WI38 (cell line): ENCODE measurements at regions not wholly inside any gene's neighbourhood (a gene's known extent, or its start where the extent isn't known, plus 50 kb on each side); places are given as distances from the start of the nearest gene placed in this dataset.
"Not testable (repeated sequence)": the region's sequence is repeated elsewhere in the genome, so short reads cannot be mapped to it uniquely, and the experiment has no call there.

ENCODE experiments used
- H3K4me3 ChIP-seq: 2 replicates; pipeline ENCODE4 v1.5.1; 2011; ENCODE audit warnings: low read depth, mild to moderate bottlenecking, control low read depth, low read length
- TF ChIP-seq, protein P1 (sequence below): IDR thresholded peaks from 2 replicates; pipeline ENCODE4 v1.5.1; 2012; ENCODE audit warnings: low read depth, mild to moderate bottlenecking, control low read depth, low read length

DNA sequence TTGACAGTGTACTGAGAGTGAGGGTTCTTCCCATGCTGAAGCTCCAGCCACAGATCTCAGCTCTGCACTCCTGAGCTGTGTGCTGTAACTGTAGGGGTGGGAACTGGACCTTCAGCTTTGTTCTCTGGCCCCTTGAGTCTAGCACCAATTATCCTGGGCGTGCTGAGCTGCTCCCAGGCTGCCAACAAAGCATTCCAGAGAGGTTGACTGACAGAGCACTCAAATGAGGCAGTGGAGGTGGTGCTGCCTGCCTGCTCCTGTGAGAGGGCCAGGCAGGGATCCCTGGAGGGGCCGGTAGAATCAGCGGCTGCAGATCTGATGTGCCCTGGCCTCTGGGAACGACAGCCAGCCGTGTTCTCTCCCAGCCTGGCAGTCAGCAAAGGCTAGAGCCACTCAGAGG is 375.7 kb upstream of the AADAT start:
- TF ChIP-seq, protein P1, sequence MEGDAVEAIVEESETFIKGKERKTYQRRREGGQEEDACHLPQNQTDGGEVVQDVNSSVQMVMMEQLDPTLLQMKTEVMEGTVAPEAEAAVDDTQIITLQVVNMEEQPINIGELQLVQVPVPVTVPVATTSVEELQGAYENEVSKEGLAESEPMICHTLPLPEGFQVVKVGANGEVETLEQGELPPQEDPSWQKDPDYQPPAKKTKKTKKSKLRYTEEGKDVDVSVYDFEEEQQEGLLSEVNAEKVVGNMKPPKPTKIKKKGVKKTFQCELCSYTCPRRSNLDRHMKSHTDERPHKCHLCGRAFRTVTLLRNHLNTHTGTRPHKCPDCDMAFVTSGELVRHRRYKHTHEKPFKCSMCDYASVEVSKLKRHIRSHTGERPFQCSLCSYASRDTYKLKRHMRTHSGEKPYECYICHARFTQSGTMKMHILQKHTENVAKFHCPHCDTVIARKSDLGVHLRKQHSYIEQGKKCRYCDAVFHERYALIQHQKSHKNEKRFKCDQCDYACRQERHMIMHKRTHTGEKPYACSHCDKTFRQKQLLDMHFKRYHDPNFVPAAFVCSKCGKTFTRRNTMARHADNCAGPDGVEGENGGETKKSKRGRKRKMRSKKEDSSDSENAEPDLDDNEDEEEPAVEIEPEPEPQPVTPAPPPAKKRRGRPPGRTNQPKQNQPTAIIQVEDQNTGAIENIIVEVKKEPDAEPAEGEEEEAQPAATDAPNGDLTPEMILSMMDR, result no peak
- H3K4me3 ChIP-seq, result no peak overlapping the region

DNA sequence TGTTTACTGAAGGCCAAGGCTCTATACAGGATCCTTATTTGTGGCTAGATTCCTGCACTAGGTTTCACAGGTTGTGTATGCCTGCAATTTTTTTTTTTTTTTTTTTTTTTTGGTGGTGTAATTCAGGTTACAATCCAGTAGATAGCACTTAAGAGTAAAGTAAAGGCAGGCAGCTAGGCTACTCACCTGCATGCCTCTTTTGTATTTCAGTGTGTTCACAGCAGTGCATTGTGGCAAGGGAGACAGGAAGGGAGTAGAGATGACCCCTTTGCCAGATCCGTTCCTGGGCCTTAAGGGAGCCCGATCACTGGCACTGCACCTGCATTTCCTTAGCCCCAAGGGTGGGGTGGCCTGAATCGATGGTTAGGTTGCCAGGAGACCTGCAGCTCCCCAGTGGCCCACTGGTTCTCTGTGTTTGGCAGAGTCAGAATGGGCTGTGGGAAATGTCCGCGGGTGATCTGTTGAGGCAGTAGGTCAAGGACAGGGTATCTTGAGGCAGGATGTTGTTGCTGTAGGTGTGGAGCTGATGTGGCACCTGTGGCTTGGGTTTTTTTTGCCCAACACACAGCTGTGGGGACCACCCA is 374.9 kb upstream of the AADAT start:
- H3K4me3 ChIP-seq, result no peak overlapping the region
- TF ChIP-seq, protein P1, result no peak

GRCh38 chr4:170446782-170447181 is 357.0 kb upstream of the AADAT start:
- TF ChIP-seq, protein P1, result no peak
- H3K4me3 ChIP-seq, result no peak overlapping the region

DNA sequence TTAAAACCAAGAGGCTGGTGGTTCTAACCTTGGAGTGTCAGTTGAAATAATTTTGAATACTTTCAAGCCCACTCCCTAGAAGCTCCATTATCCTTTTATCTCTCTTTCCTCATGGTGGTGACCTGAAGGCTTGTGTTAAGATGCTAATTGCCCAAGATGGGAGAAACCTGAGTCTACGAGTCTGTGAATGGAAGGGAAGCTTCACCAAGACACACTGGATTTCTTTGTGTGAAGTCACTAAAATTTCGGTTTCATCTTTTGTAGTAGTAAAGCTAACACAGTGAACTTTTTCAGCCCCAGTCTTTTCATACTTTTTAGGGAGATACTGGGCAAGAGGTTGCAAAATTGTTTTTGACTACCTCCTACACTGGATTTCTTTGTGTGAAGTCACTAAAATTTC is 351.4 kb upstream of the AADAT start:
- not testable (repeated sequence) for H3K4me3 ChIP-seq

DNA sequence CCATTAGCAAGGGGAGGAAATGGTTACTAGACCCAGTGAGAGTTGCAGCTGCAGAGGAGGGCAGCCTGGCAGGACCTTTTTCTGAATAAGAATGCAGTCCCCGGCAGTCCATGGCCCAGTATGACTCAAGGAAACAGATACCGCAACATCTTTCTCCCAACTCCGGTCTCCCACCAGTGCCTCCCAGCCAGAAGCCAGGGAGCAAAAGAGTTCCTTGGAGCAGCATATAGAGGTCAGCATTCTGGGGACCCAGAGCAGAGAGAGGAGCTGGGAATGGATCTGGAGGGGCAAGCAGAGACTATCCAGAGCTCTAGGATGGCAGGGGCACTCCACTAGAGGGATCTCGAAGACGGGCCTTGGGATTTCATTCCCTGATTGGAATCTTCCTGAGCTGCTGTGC is 339.2 kb upstream of the AADAT start:
- TF ChIP-seq, protein P1, result no peak
- no peak overlapping the region for H3K4me3 ChIP-seq

- TF ChIP-seq, protein P1, result no peak
- H3K4me3 ChIP-seq, result no peak overlapping the region
Measured at GRCh38 chr4:170425521-170426143, 335.9 kb upstream of the AADAT start.

DNA sequence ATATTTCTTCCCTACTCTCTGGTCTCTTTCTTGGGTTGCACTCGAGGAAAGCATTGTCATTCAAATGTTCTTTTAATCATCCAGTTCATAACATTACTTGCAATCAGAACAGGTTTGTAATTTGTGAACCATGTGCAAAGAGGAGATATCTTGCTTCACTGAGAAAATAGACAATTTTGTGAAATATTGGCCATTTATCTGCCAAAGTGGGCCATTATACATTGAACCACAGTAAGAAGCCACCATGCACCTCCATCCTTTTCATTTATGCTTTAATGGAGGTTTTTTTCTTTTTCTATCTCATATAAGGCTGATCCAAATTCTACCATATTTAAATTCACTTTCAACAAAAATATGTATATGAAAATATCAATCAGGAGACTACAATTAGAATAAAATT is 335.3 kb upstream of the AADAT start:
- TF ChIP-seq, protein P1, result no peak
- no peak overlapping the region for H3K4me3 ChIP-seq

- H3K4me3 ChIP-seq, result no peak overlapping the region
- TF ChIP-seq, protein P1, result no peak
Measured at GRCh38 chr4:170423137-170423536, 333.4 kb upstream of the AADAT start.
